ENCODE measurements at regions not wholly inside any gene's neighbourhood (a gene's known extent, or its start where the extent isn't known, plus 50 kb on each side); places are given as distances from the start of the nearest gene placed in this dataset.

DNA sequence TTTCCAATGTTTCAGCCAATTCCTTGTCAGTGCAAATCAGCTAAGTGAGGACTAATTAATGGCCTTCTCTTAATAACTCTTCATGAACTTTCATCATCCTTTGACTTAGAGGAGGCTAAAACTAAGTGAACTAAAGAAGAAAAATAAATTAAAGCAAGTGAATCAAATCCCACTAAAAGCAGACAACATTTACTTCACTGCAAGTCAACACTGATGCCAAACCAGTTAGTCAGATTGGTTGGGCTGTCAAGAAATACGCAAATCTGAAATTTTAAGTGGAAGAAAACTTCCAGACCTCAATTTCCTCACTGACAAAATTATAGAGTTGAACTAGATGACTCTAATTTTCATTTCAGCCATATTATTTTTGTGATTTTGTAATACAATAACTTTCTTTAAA, 137.2 kb upstream of the PRLR start:
- TF ChIP-seq EZH2 (IDR thresholded peaks at IDR 0.05; ENCODE audit: low read length, missing control alignments) (no peak), CTCF (conservative IDR thresholded peaks at IDR 0.05 in 1 of 2, IDR thresholded peaks at IDR 0.05 in 1 of 2; ENCODE audit: low read depth in 1 of 2, low read length in 2 of 2) (no peak)

All from fibroblast of lung (primary cell).